Skeletal muscle tissue (tissue), 3 donors: ENCODE measurements at regions not wholly inside any gene's neighbourhood (a gene's known extent, or its start where the extent isn't known, plus 50 kb on each side); places are given as distances from the start of the nearest gene placed in this dataset.

Source experiments
- H3K27ac ChIP-seq: one replicate; pipeline ENCODE4 v1.7.0; 2013; ENCODE audit warnings: mild to moderate bottlenecking, low read depth, low read length, inconsistent platforms
- H3K27me3 ChIP-seq, 3 donors: one replicate each; pipeline ENCODE4 v1.7.0; 2013; ENCODE audit warnings: low read length in 3 of 3; ENCODE audit not compliant: control insufficient read depth in 3 of 3, insufficient read depth in 3 of 3
- H3K36me3 ChIP-seq, 3 donors: one replicate each; pipeline ENCODE4 v1.7.0; 2013; ENCODE audit warnings: low read length in 3 of 3; ENCODE audit not compliant: control insufficient read depth in 3 of 3, insufficient read depth in 3 of 3
- H3K4me1 ChIP-seq, 3 donors: one replicate each; pipeline ENCODE4 v1.7.0; 2013; ENCODE audit warnings: low read length in 3 of 3, mild to moderate bottlenecking in 3 of 3; ENCODE audit not compliant: control insufficient read depth in 3 of 3, insufficient read depth in 3 of 3
- H3K4me3 ChIP-seq, 3 donors: one replicate each; pipeline ENCODE4 v1.7.0; 2013; ENCODE audit warnings: low read length in 3 of 3
- H3K9ac ChIP-seq, 3 donors: one replicate each; pipeline ENCODE4 v1.7.0; 2013; ENCODE audit warnings: low read length in 3 of 3, mild to moderate bottlenecking in 3 of 3, moderate library complexity in 2 of 3, low read depth in 1 of 3
- H3K9me3 ChIP-seq, 3 donors: one replicate each; pipeline ENCODE4 v1.7.0; 2013; ENCODE audit warnings: low read length in 3 of 3; ENCODE audit not compliant: control insufficient read depth in 3 of 3
- donor health status: Osteomylitis.

DNA sequence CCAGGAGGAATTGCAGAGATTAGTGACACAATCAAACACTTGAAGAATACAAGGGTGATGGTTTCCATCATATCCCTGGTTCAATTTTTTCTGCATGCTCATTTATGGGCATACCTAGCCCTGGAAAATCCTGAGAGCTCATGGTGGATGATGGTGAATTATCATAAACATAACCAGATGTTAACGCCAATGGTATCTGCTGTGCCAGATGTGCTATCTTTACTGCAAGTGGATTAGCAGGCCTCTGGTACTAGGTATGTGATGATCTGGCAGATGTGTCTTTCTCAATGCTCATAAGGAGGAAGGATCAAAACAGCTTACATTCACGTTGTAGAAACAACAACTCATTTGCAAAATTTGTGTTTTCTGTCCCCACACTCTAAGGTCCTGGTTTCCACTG lies 150.5 kb downstream of the FZD1 start:
- Histone ChIP-seq H3K4me3 (no peak overlapping the region), H3K9ac (no peak overlapping the region), H3K27ac (no peak overlapping the region), H3K27me3 (no peaks in the 10 kb centered on the region), H3K4me1 (no peaks in the 10 kb centered on the region), H3K36me3 (no peaks in the 10 kb centered on the region), H3K9me3 (no peaks in the 10 kb centered on the region)

DNA sequence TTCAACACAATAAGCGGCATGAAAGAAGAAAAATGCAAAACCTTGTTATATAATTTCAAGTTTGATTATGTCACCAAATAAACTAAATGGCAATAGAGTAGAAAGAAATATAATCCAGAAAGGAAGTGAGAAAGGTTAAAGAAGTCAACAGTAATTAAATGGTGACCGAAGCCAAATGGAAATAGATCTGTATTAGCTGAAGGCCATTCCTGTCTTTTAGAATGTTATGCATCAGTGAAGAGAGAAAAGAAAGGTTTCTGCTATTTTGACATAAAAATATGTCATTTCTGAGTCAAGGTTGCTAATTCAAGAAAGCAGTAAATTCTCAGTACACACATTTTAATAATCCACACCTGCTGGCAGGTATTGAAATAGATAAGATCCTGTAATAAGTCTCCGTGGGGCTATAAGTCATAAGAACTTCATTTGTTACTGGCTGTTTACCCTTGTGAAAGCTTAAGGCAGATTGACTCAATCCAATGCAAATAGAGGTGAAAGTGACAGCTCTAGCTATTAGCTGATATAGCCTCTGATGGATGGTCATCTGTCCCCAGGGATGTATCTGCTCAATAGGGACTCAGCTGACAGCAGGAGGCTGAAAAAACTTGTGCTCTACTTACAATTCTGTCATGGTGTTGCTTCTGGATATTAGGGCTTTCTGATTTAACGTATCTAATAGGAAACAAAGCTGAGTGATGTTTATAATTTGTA lies 152.1 kb downstream of the FZD1 start:
- no peak overlapping the region for H3K27ac ChIP-seq
- no peaks in the 10 kb centered on the region for H3K4me1 ChIP-seq
- no peaks in the 10 kb centered on the region for H3K36me3 ChIP-seq
- H3K27me3 ChIP-seq, result no peaks in the 10 kb centered on the region
- no peaks in the 10 kb centered on the region for H3K9me3 ChIP-seq
- H3K4me3 ChIP-seq, result no peak overlapping the region
- no peak overlapping the region for H3K9ac ChIP-seq

- H3K4me1 ChIP-seq, result peaks cover 0 to 3% (median 0%) of the 10 kb centered on the region in 3 donors
- H3K27me3 ChIP-seq, result no peaks in the 10 kb centered on the region
- no peak overlapping the region for H3K27ac ChIP-seq
- no peaks in the 10 kb centered on the region for H3K9me3 ChIP-seq
- H3K9ac ChIP-seq, result no peak overlapping the region
- no peak overlapping the region for H3K4me3 ChIP-seq
- no peaks in the 10 kb centered on the region for H3K36me3 ChIP-seq
Observed at GRCh38 chr7:91420606-91421005, 156.4 kb downstream of the FZD1 start.

GRCh38 chr7:91421018-91421417 lies 156.8 kb downstream of the FZD1 start:
- Histone ChIP-seq H3K4me3 (no peak overlapping the region), H3K27ac (no peak overlapping the region), H3K36me3 (no peaks in the 10 kb centered on the region), H3K9me3 (no peaks in the 10 kb centered on the region), H3K9ac (no peak overlapping the region), H3K27me3 (no peaks in the 10 kb centered on the region), H3K4me1 (peaks cover 0 to 3% (median 0%) of the 10 kb centered on the region in 3 donors)

- Histone ChIP-seq H3K36me3 (no peaks in the 10 kb centered on the region), H3K4me1 (peaks cover 0 to 3% (median 0%) of the 10 kb centered on the region in 3 donors), H3K4me3 (no peak overlapping the region), H3K27ac (no peak overlapping the region), H3K9me3 (no peaks in the 10 kb centered on the region), H3K9ac (no peak overlapping the region), H3K27me3 (no peaks in the 10 kb centered on the region)
Observed at GRCh38 chr7:91424371-91424770, 160.1 kb downstream of the FZD1 start.

DNA sequence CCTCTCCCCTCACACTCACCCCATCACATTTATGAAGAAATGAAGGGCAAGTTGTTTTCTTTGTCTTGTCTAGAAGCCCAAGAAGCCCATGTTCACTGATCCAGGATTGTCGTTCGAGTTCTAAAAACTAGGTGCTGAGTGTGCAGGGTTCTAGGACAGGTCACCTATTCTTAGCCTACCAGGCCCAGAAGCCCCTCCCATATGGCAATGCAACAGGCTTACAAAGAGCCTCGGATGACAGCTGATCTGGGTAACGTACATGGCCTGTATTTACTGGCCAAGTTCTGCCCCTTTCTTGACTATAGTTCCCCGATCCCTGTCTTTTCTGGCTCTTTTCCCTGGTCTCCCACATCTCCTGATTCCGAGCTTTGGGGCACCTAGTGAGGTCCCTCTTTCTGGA lies 160.9 kb downstream of the FZD1 start:
- Histone ChIP-seq H3K36me3 (no peaks in the 10 kb centered on the region), H3K27me3 (no peaks in the 10 kb centered on the region), H3K9ac (no peak overlapping the region), H3K9me3 (no peaks in the 10 kb centered on the region), H3K4me1 (peaks cover 0 to 3% (median 0%) of the 10 kb centered on the region in 3 donors), H3K27ac (no peak overlapping the region), H3K4me3 (no peak overlapping the region)

DNA sequence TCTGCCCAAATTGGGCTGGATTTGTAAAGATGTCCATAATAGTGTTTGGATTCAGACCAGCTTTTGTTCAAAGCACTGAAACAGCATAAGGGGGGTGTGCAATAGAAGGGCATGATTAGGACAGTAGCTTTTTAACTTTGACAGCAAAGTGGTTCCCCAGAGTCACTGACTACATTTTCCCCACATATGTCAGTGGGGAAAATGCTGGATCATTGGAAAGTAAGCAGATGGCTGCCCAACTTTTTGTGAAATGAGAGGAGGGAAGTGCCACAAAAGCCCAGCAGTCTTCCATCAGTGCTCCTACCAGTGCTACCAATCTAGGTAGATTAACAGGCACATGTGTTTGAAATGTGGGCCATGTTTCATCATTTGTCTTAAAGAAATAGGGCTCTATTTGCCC lies 162.8 kb downstream of the FZD1 start:
- Histone ChIP-seq H3K9ac (no peak overlapping the region), H3K4me3 (no peak overlapping the region), H3K4me1 (peaks cover 0 to 3% (median 0%) of the 10 kb centered on the region in 3 donors), H3K27ac (no peak overlapping the region), H3K9me3 (no peaks in the 10 kb centered on the region), H3K36me3 (no peaks in the 10 kb centered on the region), H3K27me3 (no peaks in the 10 kb centered on the region)

- Histone ChIP-seq H3K36me3 (no peaks in the 10 kb centered on the region), H3K27me3 (no peaks in the 10 kb centered on the region), H3K4me3 (no peak overlapping the region), H3K4me1 (no peaks in the 10 kb centered on the region), H3K9ac (no peak overlapping the region), H3K9me3 (peaks cover 0 to 6% (median 0%) of the 10 kb centered on the region in 3 donors), H3K27ac (no peak overlapping the region)
Observed at GRCh38 chr7:91431601-91432000, 167.4 kb downstream of the FZD1 start.

GRCh38 chr7:91434836-91435235 lies 170.6 kb downstream of the FZD1 start:
- H3K9ac ChIP-seq, result no peak overlapping the region
- H3K4me1 ChIP-seq, result no peaks in the 10 kb centered on the region
- H3K9me3 ChIP-seq, result peaks cover 0 to 6% (median 0%) of the 10 kb centered on the region in 3 donors
- H3K27me3 ChIP-seq, result no peaks in the 10 kb centered on the region
- no peak overlapping the region for H3K4me3 ChIP-seq
- H3K27ac ChIP-seq, result no peak overlapping the region
- H3K36me3 ChIP-seq, result no peaks in the 10 kb centered on the region

DNA sequence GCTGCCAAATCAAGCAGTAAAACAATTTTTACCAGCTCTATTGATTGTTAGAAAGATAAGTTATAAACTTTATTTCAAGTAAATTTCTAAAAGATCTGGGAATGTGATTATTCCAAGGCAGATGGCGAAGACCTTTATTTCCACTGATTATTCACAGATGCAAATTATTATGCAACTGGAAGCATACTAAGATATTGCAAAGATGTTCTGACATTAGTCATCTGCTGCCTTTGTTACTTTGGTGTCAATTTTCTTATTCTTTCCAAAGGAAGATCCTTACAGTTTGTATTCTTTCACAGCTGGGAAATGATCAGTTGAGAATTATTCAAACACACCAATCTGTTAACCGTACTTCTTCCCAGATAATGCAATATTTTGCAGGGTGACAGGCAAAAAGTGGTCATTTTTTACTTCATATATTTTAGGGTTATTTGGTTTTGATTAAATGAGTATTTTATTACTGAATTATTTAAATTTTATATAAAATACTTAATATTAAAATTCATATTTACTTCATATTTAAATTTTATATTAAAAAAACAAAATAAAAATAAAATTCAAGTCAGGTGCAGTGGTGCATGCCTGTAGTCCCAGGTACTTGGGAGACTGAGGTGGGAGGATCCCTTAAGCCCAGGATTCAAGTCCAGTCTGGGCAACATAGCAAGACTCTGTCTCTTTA lies 171.3 kb downstream of the FZD1 start:
- no peak overlapping the region for H3K27ac ChIP-seq
- no peaks in the 10 kb centered on the region for H3K27me3 ChIP-seq
- H3K4me3 ChIP-seq, result no peak overlapping the region
- no peaks in the 10 kb centered on the region for H3K36me3 ChIP-seq
- no peaks in the 10 kb centered on the region for H3K4me1 ChIP-seq
- no peak overlapping the region for H3K9ac ChIP-seq
- peaks cover 0 to 6% (median 0%) of the 10 kb centered on the region in 3 donors for H3K9me3 ChIP-seq
